DND-41 (cell line): ENCODE measurements at regions not wholly inside any gene's neighbourhood (a gene's known extent, or its start where the extent isn't known, plus 50 kb on each side); places are given as distances from the start of the nearest gene placed in this dataset.

Experiments used
- ATAC-seq: fragments of 200-7000 bp; cut with Tn5 transposase; 3 replicates; pipeline ENCODE4 v1.9.1; 2021; ENCODE audit warnings: low read depth; ENCODE audit not compliant: insufficient read depth
- DNase-seq: peaks from one replicate; pipeline ENCODE4 v3.0.0-alpha.2; 2020
- H2AFZ ChIP-seq: 2 replicates; pipeline ENCODE4 v1.6.0; 2012; ENCODE audit warnings: low read depth, low read length
- H3K27ac ChIP-seq: 2 replicates; pipeline ENCODE4 v1.5.1; 2012; ENCODE audit warnings: low read length, inconsistent platforms
- H3K27me3 ChIP-seq: fragments of 200-600 bp; sonication (generic); 2 replicates; pipeline ENCODE4 v1.6.0; 2012; ENCODE audit warnings: low read length, mild to moderate bottlenecking, inconsistent platforms; ENCODE audit not compliant: insufficient read depth, poor library complexity
- H3K36me3 ChIP-seq: 2 replicates; pipeline ENCODE4 v1.5.1; 2012; ENCODE audit warnings: low read length, inconsistent platforms; ENCODE audit not compliant: insufficient read depth
- H3K4me1 ChIP-seq: 2 replicates; pipeline ENCODE4 v1.5.1; 2012; ENCODE audit warnings: mild to moderate bottlenecking, low read length; ENCODE audit not compliant: insufficient read depth
- H3K4me2 ChIP-seq: 2 replicates; pipeline ENCODE4 v1.6.0; 2012; ENCODE audit warnings: mild to moderate bottlenecking, moderate library complexity, low read length, inconsistent platforms; ENCODE audit not compliant: insufficient read depth
- H3K4me3 ChIP-seq, 2 experiments: fragments of 200-600 bp in 1 of 2; shearing (Covaris generic) in 1 of 2; 2 replicates each; pipeline ENCODE4 v1.5.1; 2012 to 2016; ENCODE audit warnings: inconsistent platforms in 2 of 2, low read length in 2 of 2, mild to moderate bottlenecking in 2 of 2, low read depth in 1 of 2, moderate library complexity in 1 of 2
- H3K79me2 ChIP-seq: 2 replicates; pipeline ENCODE4 v1.6.0; 2012; ENCODE audit warnings: low read length, inconsistent platforms; ENCODE audit not compliant: insufficient read depth
- H3K9ac ChIP-seq: 2 replicates; pipeline ENCODE4 v1.6.0; 2012; ENCODE audit warnings: low read depth, mild to moderate bottlenecking, inconsistent platforms, low read length, moderate library complexity
- H3K9me3 ChIP-seq: 2 replicates; pipeline ENCODE4 v1.5.1; 2012; ENCODE audit warnings: low read length, moderate library complexity, mild to moderate bottlenecking, inconsistent platforms; ENCODE audit not compliant: insufficient read depth, severe bottlenecking
- H4K20me1 ChIP-seq: 2 replicates; pipeline ENCODE4 v1.6.0; 2012; ENCODE audit warnings: low read length; ENCODE audit not compliant: insufficient read depth
- EZH2 ChIP-seq: IDR thresholded peaks from 3 replicates; pipeline ENCODE4 v1.6.1; 2012; ENCODE audit warnings: borderline replicate concordance, low read depth, mild to moderate bottlenecking, moderate library complexity, low read length, inconsistent platforms; ENCODE audit not compliant: severe bottlenecking
- TF ChIP-seq, protein P1 (sequence below): IDR thresholded peaks from 2 replicates; pipeline ENCODE4 v1.5.1; 2012; ENCODE audit warnings: borderline replicate concordance, low read length, moderate library complexity, mild to moderate bottlenecking; ENCODE audit not compliant: poor library complexity, severe bottlenecking; ENCODE audit errors: extremely low read depth

DNA sequence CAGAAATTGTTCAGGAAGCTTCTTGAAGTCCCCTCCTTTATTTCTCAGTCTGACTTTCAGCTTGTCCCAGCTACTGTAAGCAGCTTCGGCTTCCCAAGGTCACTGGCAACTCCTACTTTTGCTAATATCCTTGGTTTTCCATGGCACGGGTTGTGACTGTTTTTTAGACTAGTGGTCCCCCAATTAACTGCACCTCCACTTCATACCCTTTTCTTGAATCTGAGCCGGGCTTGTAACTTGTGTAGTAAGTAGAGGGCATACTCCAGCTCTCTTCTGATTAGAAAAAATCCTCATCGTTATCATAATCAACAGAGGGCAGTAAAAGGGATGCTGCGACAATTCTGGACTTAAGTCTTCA is 162.3 kb upstream of the TNFAIP3 start:
- Histone ChIP-seq H3K9me3 (no peaks in the 10 kb centered on the region), H3K27ac (peak overlapping the region; percentile 72), H3K4me2 (no peak overlapping the region), H3K27me3 (no peaks in the 10 kb centered on the region), H2AFZ (peak overlapping the region; percentile 70), H3K79me2 (no peaks in the 10 kb centered on the region), H3K4me3 (no peak overlapping the region), H3K36me3 (no peaks in the 10 kb centered on the region), H4K20me1 (no peaks in the 10 kb centered on the region), H3K4me1 (peaks cover 70% of the 10 kb centered on the region), H3K9ac (peak overlapping the region; percentile 36)
- DNase-seq (no peak), ATAC-seq (0 out of 3 replicates have a peak, but pooled peaks have one; percentile 6)
- TF ChIP-seq EZH2, result no peak
- TF ChIP-seq, protein P1, sequence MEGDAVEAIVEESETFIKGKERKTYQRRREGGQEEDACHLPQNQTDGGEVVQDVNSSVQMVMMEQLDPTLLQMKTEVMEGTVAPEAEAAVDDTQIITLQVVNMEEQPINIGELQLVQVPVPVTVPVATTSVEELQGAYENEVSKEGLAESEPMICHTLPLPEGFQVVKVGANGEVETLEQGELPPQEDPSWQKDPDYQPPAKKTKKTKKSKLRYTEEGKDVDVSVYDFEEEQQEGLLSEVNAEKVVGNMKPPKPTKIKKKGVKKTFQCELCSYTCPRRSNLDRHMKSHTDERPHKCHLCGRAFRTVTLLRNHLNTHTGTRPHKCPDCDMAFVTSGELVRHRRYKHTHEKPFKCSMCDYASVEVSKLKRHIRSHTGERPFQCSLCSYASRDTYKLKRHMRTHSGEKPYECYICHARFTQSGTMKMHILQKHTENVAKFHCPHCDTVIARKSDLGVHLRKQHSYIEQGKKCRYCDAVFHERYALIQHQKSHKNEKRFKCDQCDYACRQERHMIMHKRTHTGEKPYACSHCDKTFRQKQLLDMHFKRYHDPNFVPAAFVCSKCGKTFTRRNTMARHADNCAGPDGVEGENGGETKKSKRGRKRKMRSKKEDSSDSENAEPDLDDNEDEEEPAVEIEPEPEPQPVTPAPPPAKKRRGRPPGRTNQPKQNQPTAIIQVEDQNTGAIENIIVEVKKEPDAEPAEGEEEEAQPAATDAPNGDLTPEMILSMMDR, result no peak

DNA sequence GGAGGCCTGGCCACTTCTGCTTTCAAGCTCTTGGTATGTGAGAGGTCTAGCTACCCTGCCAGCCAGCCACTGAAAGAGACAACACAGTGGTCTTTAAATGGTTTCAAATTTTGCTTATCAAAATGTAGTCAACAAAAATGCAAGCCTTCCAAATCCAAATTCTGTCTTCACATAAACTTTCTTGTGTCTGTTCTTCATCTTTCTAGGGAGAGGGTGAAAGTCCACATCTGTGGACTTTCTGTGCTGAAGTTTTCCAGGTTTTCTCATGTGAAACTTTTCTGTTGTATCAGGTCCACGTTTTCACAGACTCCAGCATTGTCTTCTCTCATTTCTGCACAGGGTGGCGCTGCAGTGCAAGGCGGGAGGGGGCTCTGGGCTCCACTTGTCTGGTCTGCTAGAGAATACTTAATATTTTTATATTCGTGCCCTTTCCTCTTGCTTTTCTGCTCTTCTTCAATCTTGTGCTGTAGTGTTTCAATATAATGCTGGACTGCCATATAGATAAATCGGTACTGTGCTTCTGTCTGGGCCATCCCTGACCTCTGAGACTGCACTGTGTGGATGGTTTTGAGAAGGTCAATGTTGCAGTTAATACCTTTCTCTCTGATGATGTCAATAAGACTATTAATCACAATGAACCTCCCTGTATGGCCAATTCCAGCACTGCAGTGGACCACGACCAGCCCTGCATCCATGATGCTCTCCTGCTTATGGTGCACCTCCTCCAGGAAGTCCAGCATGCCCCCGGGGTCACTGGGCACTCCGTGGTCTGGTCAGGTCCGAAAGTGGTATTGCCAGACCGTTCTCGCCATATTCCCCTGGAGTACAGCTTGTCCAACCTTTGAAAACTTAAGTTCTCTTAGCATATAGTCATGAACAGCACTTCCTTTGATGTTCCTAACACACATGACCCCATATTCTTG is 161.6 kb upstream of the TNFAIP3 start:
- Histone ChIP-seq H2AFZ (peak overlapping the region; percentile 70), H3K9ac (peak overlapping the region; percentile 36), H3K27me3 (no peaks in the 10 kb centered on the region), H3K4me1 (peaks cover 69% of the 10 kb centered on the region), H3K36me3 (no peaks in the 10 kb centered on the region), H3K9me3 (no peaks in the 10 kb centered on the region), H3K4me2 (no peak overlapping the region), H3K79me2 (no peaks in the 10 kb centered on the region), H3K4me3 (no peak overlapping the region), H4K20me1 (no peaks in the 10 kb centered on the region), H3K27ac (peak overlapping the region; percentile 72)
- TF ChIP-seq, protein P1, result peak; percentile 91
- TF ChIP-seq EZH2, result no peak
- ATAC-seq, result peak; percentile 81
- DNase-seq, result peak; percentile 85

DNA sequence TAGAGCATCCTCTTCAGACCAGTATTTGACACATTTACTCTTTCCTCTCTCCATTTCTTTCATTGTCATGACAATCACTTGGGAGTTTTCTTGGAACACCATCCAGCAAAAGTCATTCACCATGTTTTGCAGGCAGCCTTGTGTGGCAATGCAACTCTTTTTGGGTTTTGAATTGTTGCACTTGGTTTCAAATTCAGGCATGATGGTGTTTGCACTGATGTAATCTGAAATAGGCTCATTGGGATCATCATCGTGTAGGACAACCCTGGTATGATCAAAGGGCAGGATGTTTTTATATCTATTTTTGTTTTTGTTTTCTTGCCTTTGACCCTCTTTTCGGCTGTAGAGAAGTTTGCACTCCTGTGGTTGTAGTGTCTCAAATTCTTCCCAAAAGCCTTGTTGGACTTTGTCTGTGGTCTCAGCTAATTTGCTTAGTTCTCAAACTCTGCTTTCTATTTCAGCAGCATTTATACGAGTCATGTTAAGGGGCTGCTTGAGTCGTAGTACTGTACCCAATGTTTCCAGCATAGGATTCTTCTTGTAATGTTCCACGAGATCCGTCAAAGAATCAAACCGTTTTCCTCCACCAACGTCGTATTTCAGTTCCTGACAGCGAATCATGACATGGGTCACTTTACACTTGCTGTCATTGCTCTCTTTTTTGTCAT is 160.8 kb upstream of the TNFAIP3 start:
- Histone ChIP-seq H3K79me2 (no peaks in the 10 kb centered on the region), H2AFZ (no peak overlapping the region), H3K4me1 (peaks cover 64% of the 10 kb centered on the region), H3K4me2 (no peak overlapping the region), H3K9ac (no peak overlapping the region), H3K27ac (peak overlapping the region; percentile 72), H3K4me3 (no peak overlapping the region), H3K27me3 (no peaks in the 10 kb centered on the region), H4K20me1 (no peaks in the 10 kb centered on the region), H3K36me3 (no peaks in the 10 kb centered on the region), H3K9me3 (no peaks in the 10 kb centered on the region)
- DNase-seq, result no peak
- TF ChIP-seq, protein P1, result no peak
- no peak for TF ChIP-seq EZH2
- ATAC-seq, result no peak
